GM12878 (cell line): ENCODE measurements at regions not wholly inside any gene's neighbourhood (a gene's known extent, or its start where the extent isn't known, plus 50 kb on each side); places are given as distances from the start of the nearest gene placed in this dataset.

Experiments
- ATAC-seq: fragments of 200-7000 bp; cut with Tn5 transposase; 3 replicates; pipeline ENCODE4 v1.9.1; 2020; ENCODE audit warnings: mild to moderate bottlenecking, moderate library complexity
- BruUV-seq: library from RNA; stranded (reverse); fragments of 400-500 nt; replicated peaks from 2 replicates; lab custom pipeline; 2021; lab: Mats Ljungman, UMichigan
- CTCF ChIA-PET: fragments of 300-600 bp; sonication (Branson Sonifier 250); formaldehyde crosslinking; extraction: SDS; loops from one replicate; lab custom pipeline; 2021; ENCODE audit warnings: inconsistent platforms; lab: Yijun Ruan, JAX
- POLR2A ChIA-PET: fragments of 350-600 bp; formaldehyde crosslinking; extraction: SDS; loops from one replicate; lab custom pipeline; 2021; ENCODE audit warnings: inconsistent platforms; lab: Charles Lee
- RAD21 ChIA-PET: fragments of 300-600 bp; sonication (Branson Sonifier 250); formaldehyde crosslinking; loops from one replicate; lab custom pipeline; 2023; ENCODE audit warnings: antibody characterized with exemption; ENCODE audit not compliant: unreplicated experiment; lab: Charles Lee
- SMC1A ChIA-PET: fragments of 300-600 bp; sonication (Branson Sonifier 250); formaldehyde crosslinking; loops from one replicate; lab custom pipeline; 2023; ENCODE audit not compliant: unreplicated experiment, uncharacterized antibody; lab: Charles Lee
- DNase-seq: peaks from one replicate; pipeline ENCODE4 v3.0.0-alpha.2; 2011; ENCODE audit warnings: low read depth, low spot score
- FAIRE-seq: peaks from 3 replicates; lab custom pipeline; 2011; peaks lifted over from hg19 to GRCh38; lab: Jason Lieb, UNC
- H2AFZ ChIP-seq: 2 replicates; pipeline ENCODE4 v1.6.0; 2011; ENCODE audit warnings: low read depth, low read length, control low read depth; ENCODE audit not compliant: control insufficient read depth
- H3K27ac ChIP-seq: 2 replicates; pipeline ENCODE4 v1.5.1; 2011; ENCODE audit warnings: control low read depth; ENCODE audit not compliant: control insufficient read depth, insufficient read depth
- H3K27me3 ChIP-seq, 2 experiments: replicated peaks in 1 of 2; 2 replicates each; pipeline versions ENCODE4 v1.6.0 to v1.6.1; 2011; ENCODE audit warnings: low read length in 1 of 2; ENCODE audit not compliant: control insufficient read depth in 2 of 2, insufficient read depth in 2 of 2
- H3K36me3 ChIP-seq, 2 experiments: 2 replicates each; pipeline ENCODE4 v1.5.1; 2011; ENCODE audit warnings: low read length in 1 of 2; ENCODE audit not compliant: control insufficient read depth in 2 of 2, insufficient read depth in 2 of 2
- H3K4me1 ChIP-seq: 2 replicates; pipeline ENCODE4 v1.6.1; 2011; ENCODE audit warnings: mild to moderate bottlenecking, low read length, moderate library complexity, mixed read lengths; ENCODE audit not compliant: control insufficient read depth, insufficient read depth
- H3K4me2 ChIP-seq: 2 replicates; pipeline ENCODE4 v1.6.0; 2011; ENCODE audit warnings: control low read depth; ENCODE audit not compliant: control insufficient read depth, insufficient read depth
- H3K4me3 ChIP-seq: fragments of 200-600 bp; sonication (generic); 2 replicates; pipeline ENCODE4 v1.5.1; 2016
- H3K79me2 ChIP-seq: 2 replicates; pipeline ENCODE4 v1.6.0; 2011; ENCODE audit warnings: low read length; ENCODE audit not compliant: control insufficient read depth, insufficient read depth
- H3K9ac ChIP-seq: 2 replicates; pipeline ENCODE4 v1.8.0; 2011; ENCODE audit warnings: low read length, control low read depth, mixed read lengths; ENCODE audit not compliant: control insufficient read depth, insufficient read depth
- H3K9me3 ChIP-seq: replicated peaks from 3 replicates; pipeline ENCODE4 v1.5.1; 2011; ENCODE audit warnings: mild to moderate bottlenecking, low read length; ENCODE audit not compliant: control insufficient read depth, insufficient read depth
- H4K20me1 ChIP-seq: 2 replicates; pipeline ENCODE4 v1.6.0; 2011; ENCODE audit not compliant: control insufficient read depth, insufficient read depth
- IRF3 ChIP-seq: fragments of 450-650 bp; IDR thresholded peaks from 2 replicates; pipeline ENCODE4 v1.6.1; 2014; ENCODE audit warnings: mild to moderate bottlenecking
- LARP7 ChIP-seq: fragments of 450-650 bp; IDR thresholded peaks from 2 replicates; pipeline ENCODE4 v1.6.1; 2017; ENCODE audit warnings: mild to moderate bottlenecking
- MAX ChIP-seq: IDR thresholded peaks from 2 replicates; pipeline ENCODE4 v1.6.1; 2012; ENCODE audit warnings: low read depth, low read length, improper control_type of control experiment
- MEF2B ChIP-seq: fragments of 450-650 bp; IDR thresholded peaks from 2 replicates; pipeline ENCODE4 v1.6.1; 2018; ENCODE audit warnings: mild to moderate bottlenecking, moderate library complexity; ENCODE audit not compliant: partially characterized antibody, poor library complexity, severe bottlenecking
- MYB ChIP-seq: fragments of 150-350 bp; IDR thresholded peaks from 2 replicates; pipeline ENCODE4 v1.6.1; 2014; ENCODE audit warnings: mild to moderate bottlenecking, low read depth, low read length, borderline replicate concordance
- PAX8 ChIP-seq: fragments of 450-650 bp; IDR thresholded peaks from 2 replicates; pipeline ENCODE4 v1.6.1; 2017; ENCODE audit warnings: mild to moderate bottlenecking, moderate library complexity
- RCOR1 ChIP-seq: conservative IDR thresholded peaks from 2 replicates; pipeline ENCODE4 v1.6.1; 2012; ENCODE audit warnings: low read depth, low read length, improper control_type of control experiment
- STAT3 ChIP-seq: IDR thresholded peaks from 2 replicates; pipeline ENCODE4 v1.6.1; 2011; ENCODE audit warnings: low read depth, low read length, improper control_type of control experiment
- TCF12 ChIP-seq: IDR thresholded peaks from 2 replicates; pipeline ENCODE4 v1.6.1; 2011; ENCODE audit warnings: low read depth, mild to moderate bottlenecking, low read length
- WGBS: methylation state at CpG from one replicate; pipeline ENCODE4 v1.1.6; 2016; ENCODE audit warnings: low lambda C conversion rate; ENCODE audit not compliant: insufficient replicate concordance, insufficient coverage; ENCODE audit errors: missing lambda C conversion rate; 5-methylcytosine and 5-hydroxymethylcytosine counted together
- in situ Hi-C: fragments of 300-500 bp; cut with MboI; formaldehyde crosslinking; loops from 9 replicates; pipeline ENCODE4 v1.14.3; 2018; ENCODE audit warnings: mixed read lengths
- intact Hi-C: fragments of 100-400 bp; cut with micrococcal nuclease; formaldehyde crosslinking; loops from one replicate; pipeline ENCODE4 v1.14.2; 2022; ENCODE audit not compliant: unreplicated experiment
- TF ChIP-seq, protein P1 (sequence below): fragments of 450-650 bp; IDR thresholded peaks from 2 replicates; pipeline ENCODE4 v1.6.1; 2016; ENCODE audit warnings: mild to moderate bottlenecking, moderate library complexity, borderline replicate concordance

DNA sequence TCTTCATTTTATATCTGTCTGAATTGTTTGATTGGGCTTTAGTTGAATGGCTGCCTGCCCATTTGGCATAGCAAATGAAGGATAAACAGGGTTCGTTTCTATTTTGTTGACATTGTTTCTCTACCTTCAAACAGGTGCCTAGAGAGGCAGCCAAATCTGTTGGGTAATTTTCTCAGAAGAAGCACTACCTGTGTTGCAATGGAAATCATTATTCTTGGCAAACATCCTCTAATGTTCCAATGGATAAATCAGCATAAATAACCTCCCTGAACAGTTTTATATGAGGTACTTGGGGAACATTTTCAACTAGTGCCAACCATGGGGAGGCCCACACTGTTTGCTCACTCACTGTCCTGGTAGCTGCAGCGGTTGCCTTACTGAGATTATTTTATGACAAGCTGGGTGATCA, 64.4 kb upstream of the PLPP4 start:
- H3K9ac ChIP-seq: no peak overlapping the region
- no peaks in the 10 kb centered on the region for H3K36me3 ChIP-seq
- no peak overlapping the region for H2AFZ ChIP-seq
- no peaks in the 10 kb centered on the region for H3K27me3 ChIP-seq
- no peaks in the 10 kb centered on the region for H3K4me1 ChIP-seq
- RAD21 ChIA-PET: no interaction called here
- FAIRE-seq (no peak), ATAC-seq (no peak), DNase-seq (no peak)
- intact Hi-C loops (no loop called here), in situ Hi-C loops (no loop called here)
- no TSS peak for BruUV-seq
- POLR2A ChIA-PET: no interaction called here
- TF ChIP-seq MYB: no peak
- TF ChIP-seq MAX: no peak
- no peak for TF ChIP-seq PAX8
- TF ChIP-seq RCOR1: no peak
- TF ChIP-seq, protein P1, sequence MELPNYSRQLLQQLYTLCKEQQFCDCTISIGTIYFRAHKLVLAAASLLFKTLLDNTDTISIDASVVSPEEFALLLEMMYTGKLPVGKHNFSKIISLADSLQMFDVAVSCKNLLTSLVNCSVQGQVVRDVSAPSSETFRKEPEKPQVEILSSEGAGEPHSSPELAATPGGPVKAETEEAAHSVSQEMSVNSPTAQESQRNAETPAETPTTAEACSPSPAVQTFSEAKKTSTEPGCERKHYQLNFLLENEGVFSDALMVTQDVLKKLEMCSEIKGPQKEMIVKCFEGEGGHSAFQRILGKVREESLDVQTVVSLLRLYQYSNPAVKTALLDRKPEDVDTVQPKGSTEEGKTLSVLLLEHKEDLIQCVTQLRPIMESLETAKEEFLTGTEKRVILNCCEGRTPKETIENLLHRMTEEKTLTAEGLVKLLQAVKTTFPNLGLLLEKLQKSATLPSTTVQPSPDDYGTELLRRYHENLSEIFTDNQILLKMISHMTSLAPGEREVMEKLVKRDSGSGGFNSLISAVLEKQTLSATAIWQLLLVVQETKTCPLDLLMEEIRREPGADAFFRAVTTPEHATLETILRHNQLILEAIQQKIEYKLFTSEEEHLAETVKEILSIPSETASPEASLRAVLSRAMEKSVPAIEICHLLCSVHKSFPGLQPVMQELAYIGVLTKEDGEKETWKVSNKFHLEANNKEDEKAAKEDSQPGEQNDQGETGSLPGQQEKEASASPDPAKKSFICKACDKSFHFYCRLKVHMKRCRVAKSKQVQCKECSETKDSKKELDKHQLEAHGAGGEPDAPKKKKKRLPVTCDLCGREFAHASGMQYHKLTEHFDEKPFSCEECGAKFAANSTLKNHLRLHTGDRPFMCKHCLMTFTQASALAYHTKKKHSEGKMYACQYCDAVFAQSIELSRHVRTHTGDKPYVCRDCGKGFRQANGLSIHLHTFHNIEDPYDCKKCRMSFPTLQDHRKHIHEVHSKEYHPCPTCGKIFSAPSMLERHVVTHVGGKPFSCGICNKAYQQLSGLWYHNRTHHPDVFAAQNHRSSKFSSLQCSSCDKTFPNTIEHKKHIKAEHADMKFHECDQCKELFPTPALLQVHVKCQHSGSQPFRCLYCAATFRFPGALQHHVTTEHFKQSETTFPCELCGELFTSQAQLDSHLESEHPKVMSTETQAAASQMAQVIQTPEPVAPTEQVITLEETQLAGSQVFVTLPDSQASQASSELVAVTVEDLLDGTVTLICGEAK: no peak
- no peak for TF ChIP-seq MEF2B
- no peak for TF ChIP-seq TCF12
- no peak for TF ChIP-seq STAT3
- no peak for TF ChIP-seq IRF3
- no peak for TF ChIP-seq LARP7
- no peak overlapping the region for H3K4me3 ChIP-seq
- CTCF ChIA-PET: no interaction called here
- H4K20me1 ChIP-seq: no peaks in the 10 kb centered on the region
- no peaks in the 10 kb centered on the region for H3K79me2 ChIP-seq
- no peak overlapping the region for H3K27ac ChIP-seq
- H3K9me3 ChIP-seq: no peaks in the 10 kb centered on the region
- no peak overlapping the region for H3K4me2 ChIP-seq
- WGBS: 23% methylated on average over 2 of the region's 2 CpGs
- SMC1A ChIA-PET: no interaction called here
